ENCODE measurements at regions not wholly inside any gene's neighbourhood (a gene's known extent, or its start where the extent isn't known, plus 50 kb on each side); places are given as distances from the start of the nearest gene placed in this dataset.

- no peaks in the 10 kb centered on the region for H3K4me1 ChIP-seq (ENCODE audit: control insufficient read depth, extremely low read depth, insufficient read depth, low read length)
- H4K20me1 ChIP-seq (ENCODE audit: control insufficient read depth, extremely low read depth, insufficient read depth, low read length) = no peaks in the 10 kb centered on the region
- no peak overlapping the region for H3K4me2 ChIP-seq (ENCODE audit: control insufficient read depth, extremely low read depth, insufficient read depth, low read depth, low read length)
- no peak overlapping the region for H3K27ac ChIP-seq (ENCODE audit: control insufficient read depth, insufficient read depth, low read length)
- no peak overlapping the region for H3K4me3 ChIP-seq (ENCODE audit: control insufficient read depth in 2 of 3, extremely low read depth in 1 of 3, insufficient read depth in 2 of 3, low read depth in 1 of 3, low read length in 3 of 3)
- FAIRE-seq (no peak), DNase-seq (ENCODE audit: low read depth, low spot score) (no peak)
- H3K36me3 ChIP-seq (ENCODE audit: control insufficient read depth in 2 of 2, extremely low read depth in 1 of 2, insufficient read depth in 2 of 2, low read length in 2 of 2) = no peaks in the 10 kb centered on the region
- H3K9ac ChIP-seq (ENCODE audit: control insufficient read depth, extremely low read depth, insufficient read depth, low read length) = no peak overlapping the region
- no peak overlapping the region for H2AFZ ChIP-seq (ENCODE audit: control insufficient read depth, low read length)
- no peaks in the 10 kb centered on the region for H3K9me1 ChIP-seq (ENCODE audit: control insufficient read depth, extremely low read depth, insufficient read depth, low read length)
- TF ChIP-seq CTCF (optimal IDR thresholded peaks at IDR 0.05 in 1 of 3, IDR thresholded peaks at IDR 0.05 in 1 of 3, conservative IDR thresholded peaks at IDR 0.05 in 1 of 3; ENCODE audit: extremely low read depth in 1 of 3, insufficient read depth in 2 of 3, low read length in 3 of 3) (no peak), EZH2 (IDR thresholded peaks at IDR 0.05; ENCODE audit: low read length) (no peak)
- no peaks in the 10 kb centered on the region for H3K9me3 ChIP-seq (ENCODE audit: control insufficient read depth, low read depth, low read length)
- dilution Hi-C loops (cut with MboI; ENCODE audit: extremely low pct_ligation_motif_present, low sequenced_read_pairs) = no loop called here
- H3K27me3 ChIP-seq (ENCODE audit: control insufficient read depth, extremely low read depth, insufficient read depth, low read length) = no peaks in the 10 kb centered on the region
- no peaks in the 10 kb centered on the region for H3K79me2 ChIP-seq (ENCODE audit: control insufficient read depth, insufficient read depth, low read length)
These were observed 316.7 kb upstream of the CHAC2 start for GRCh38 chr2:53450923-53451322.

GRCh38 chr2:53448591-53448990 lies 319.0 kb upstream of the CHAC2 start:
- FAIRE-seq (no peak), DNase-seq (ENCODE audit: low read depth, low spot score) (no peak)
- Histone ChIP-seq H3K4me2 (ENCODE audit: control insufficient read depth, extremely low read depth, insufficient read depth, low read depth, low read length) (no peak overlapping the region), H3K9me3 (ENCODE audit: control insufficient read depth, low read depth, low read length) (no peaks in the 10 kb centered on the region), H3K27me3 (ENCODE audit: control insufficient read depth, extremely low read depth, insufficient read depth, low read length) (no peaks in the 10 kb centered on the region), H3K79me2 (ENCODE audit: control insufficient read depth, insufficient read depth, low read length) (no peaks in the 10 kb centered on the region), H3K9me1 (ENCODE audit: control insufficient read depth, extremely low read depth, insufficient read depth, low read length) (no peaks in the 10 kb centered on the region), H2AFZ (ENCODE audit: control insufficient read depth, low read length) (no peak overlapping the region), H3K27ac (ENCODE audit: control insufficient read depth, insufficient read depth, low read length) (no peak overlapping the region), H3K4me1 (ENCODE audit: control insufficient read depth, extremely low read depth, insufficient read depth, low read length) (no peaks in the 10 kb centered on the region), H3K36me3 (ENCODE audit: control insufficient read depth in 2 of 2, extremely low read depth in 1 of 2, insufficient read depth in 2 of 2, low read length in 2 of 2) (no peaks in the 10 kb centered on the region), H3K9ac (ENCODE audit: control insufficient read depth, extremely low read depth, insufficient read depth, low read length) (no peak overlapping the region), H3K4me3 (ENCODE audit: control insufficient read depth in 2 of 3, extremely low read depth in 1 of 3, insufficient read depth in 2 of 3, low read depth in 1 of 3, low read length in 3 of 3) (no peak overlapping the region), H4K20me1 (ENCODE audit: control insufficient read depth, extremely low read depth, insufficient read depth, low read length) (no peaks in the 10 kb centered on the region)
- dilution Hi-C loops (cut with MboI; ENCODE audit: extremely low pct_ligation_motif_present, low sequenced_read_pairs) = no loop called here
- TF ChIP-seq CTCF (optimal IDR thresholded peaks at IDR 0.05 in 1 of 3, IDR thresholded peaks at IDR 0.05 in 1 of 3, conservative IDR thresholded peaks at IDR 0.05 in 1 of 3; ENCODE audit: extremely low read depth in 1 of 3, insufficient read depth in 2 of 3, low read length in 3 of 3) (no peak), EZH2 (IDR thresholded peaks at IDR 0.05; ENCODE audit: low read length) (no peak)
